DOHH2 (cell line): ENCODE measurements at regions not wholly inside any gene's neighbourhood (a gene's known extent, or its start where the extent isn't known, plus 50 kb on each side); places are given as distances from the start of the nearest gene placed in this dataset.

Experiments
- EZH2phosphoT487 ChIP-seq: fragments of 200-600 bp; sonication (generic); IDR thresholded peaks from 2 replicates; pipeline ENCODE4 v1.6.1; 2017; ENCODE audit warnings: borderline replicate concordance, mild to moderate bottlenecking, antibody characterized with exemption, low read length, moderate library complexity, mixed read lengths
- TF ChIP-seq, protein P1 (sequence below): fragments of 200-600 bp; sonication (generic); IDR thresholded peaks from one replicate; pipeline ENCODE4 v1.5.1; 2014; ENCODE audit warnings: antibody characterized with exemption, mild to moderate bottlenecking, low read depth, low read length; ENCODE audit not compliant: poor library complexity, severe bottlenecking

DNA sequence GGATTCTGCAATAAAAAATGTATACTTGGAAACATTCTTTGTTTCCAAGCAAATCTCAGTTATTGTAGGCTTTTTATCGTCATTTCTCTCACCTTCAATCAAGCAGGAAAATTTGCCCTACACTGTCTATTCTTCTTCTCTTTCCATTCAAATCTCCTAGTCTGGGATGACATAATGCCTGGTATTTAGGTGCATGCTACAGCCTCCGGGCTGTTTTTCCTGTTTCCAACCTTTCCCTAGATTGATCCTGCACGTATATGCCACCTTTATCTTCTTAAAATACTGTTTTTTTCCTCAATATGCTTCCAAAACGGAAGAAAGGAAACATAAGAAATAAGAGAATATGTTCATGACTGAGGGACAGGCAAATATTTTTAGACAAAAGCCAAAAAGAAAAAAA lies 249.1 kb upstream of the UBASH3B start:
- TF ChIP-seq, protein P1, sequence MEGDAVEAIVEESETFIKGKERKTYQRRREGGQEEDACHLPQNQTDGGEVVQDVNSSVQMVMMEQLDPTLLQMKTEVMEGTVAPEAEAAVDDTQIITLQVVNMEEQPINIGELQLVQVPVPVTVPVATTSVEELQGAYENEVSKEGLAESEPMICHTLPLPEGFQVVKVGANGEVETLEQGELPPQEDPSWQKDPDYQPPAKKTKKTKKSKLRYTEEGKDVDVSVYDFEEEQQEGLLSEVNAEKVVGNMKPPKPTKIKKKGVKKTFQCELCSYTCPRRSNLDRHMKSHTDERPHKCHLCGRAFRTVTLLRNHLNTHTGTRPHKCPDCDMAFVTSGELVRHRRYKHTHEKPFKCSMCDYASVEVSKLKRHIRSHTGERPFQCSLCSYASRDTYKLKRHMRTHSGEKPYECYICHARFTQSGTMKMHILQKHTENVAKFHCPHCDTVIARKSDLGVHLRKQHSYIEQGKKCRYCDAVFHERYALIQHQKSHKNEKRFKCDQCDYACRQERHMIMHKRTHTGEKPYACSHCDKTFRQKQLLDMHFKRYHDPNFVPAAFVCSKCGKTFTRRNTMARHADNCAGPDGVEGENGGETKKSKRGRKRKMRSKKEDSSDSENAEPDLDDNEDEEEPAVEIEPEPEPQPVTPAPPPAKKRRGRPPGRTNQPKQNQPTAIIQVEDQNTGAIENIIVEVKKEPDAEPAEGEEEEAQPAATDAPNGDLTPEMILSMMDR = no peak
- TF ChIP-seq EZH2phosphoT487 = no peak
